HL-60 (cell line): ENCODE measurements at regions not wholly inside any gene's neighbourhood (a gene's known extent, or its start where the extent isn't known, plus 50 kb on each side); places are given as distances from the start of the nearest gene placed in this dataset.

Experiments used
- DNase-seq, 2 experiments: peaks; one replicate each; pipeline ENCODE4 v3.0.0-alpha.2; 2010 to 2020; ENCODE audit warnings: low read depth in 1 of 2, low spot score in 1 of 2
- H3K27ac ChIP-seq: fragments of 250-450 bp; sonication (Bioruptor Pico); replicated peaks from 2 replicates; pipeline ENCODE4 v1.5.1; 2020; ENCODE audit warnings: mild to moderate bottlenecking, moderate library complexity
- H3K27me3 ChIP-seq: fragments of 250-450 bp; sonication (Bioruptor Pico); 2 replicates; pipeline ENCODE4 v1.5.1; 2021; ENCODE audit warnings: mild to moderate bottlenecking, moderate library complexity; ENCODE audit not compliant: insufficient read depth, poor library complexity, severe bottlenecking
- H3K4me3 ChIP-seq: replicated peaks from 2 replicates; pipeline ENCODE4 v1.5.1; 2011; ENCODE audit warnings: mild to moderate bottlenecking, control low read depth, low read length; ENCODE audit not compliant: insufficient read depth
- CTCF ChIP-seq: IDR thresholded peaks from one replicate; pipeline ENCODE4 v1.5.1; 2011; ENCODE audit warnings: low read length, control low read depth, inconsistent platforms; ENCODE audit not compliant: insufficient read depth
- GABPA ChIP-seq: IDR thresholded peaks from 2 replicates; pipeline ENCODE4 v1.6.1; 2012; ENCODE audit warnings: low read depth
- POLR2AphosphoS5 ChIP-seq: IDR thresholded peaks from 2 replicates; pipeline ENCODE4 v1.6.1; 2012; ENCODE audit warnings: low read depth
- REST ChIP-seq: IDR thresholded peaks from 2 replicates; pipeline ENCODE4 v1.6.1; 2012; ENCODE audit warnings: low read depth; ENCODE audit not compliant: insufficient replicate concordance
- SPI1 ChIP-seq: IDR thresholded peaks from 2 replicates; pipeline ENCODE4 v1.6.1; 2012; ENCODE audit warnings: low read depth, mild to moderate bottlenecking, borderline replicate concordance

GRCh38 chr21:28444111-28444510, 548.6 kb downstream of the LTN1 start:
- DNase-seq = no peak
- no peaks in the 10 kb centered on the region for H3K27me3 ChIP-seq
- no peak overlapping the region for H3K27ac ChIP-seq
- TF ChIP-seq GABPA (no peak), CTCF (no peak), POLR2AphosphoS5 (no peak), REST (no peak), SPI1 (no peak)
- H3K4me3 ChIP-seq = no peak overlapping the region

DNA sequence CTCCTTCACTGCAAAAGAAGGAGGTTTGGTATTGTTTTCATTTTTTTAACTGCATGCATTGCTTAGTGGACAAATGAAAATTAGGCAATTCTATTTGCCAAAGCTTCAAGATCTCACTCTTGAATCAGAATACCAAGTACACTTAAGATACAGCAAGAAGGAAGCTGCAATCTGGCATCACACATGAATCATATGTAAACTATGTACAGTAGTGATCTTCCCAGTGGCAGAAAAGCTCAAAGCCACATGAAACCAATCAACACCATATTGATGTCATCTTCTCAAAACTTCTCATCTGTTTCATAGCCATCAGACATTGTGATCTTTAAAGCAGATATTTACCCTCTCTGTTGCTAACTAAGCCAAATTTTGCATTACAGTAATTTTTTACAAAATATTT, 550.1 kb downstream of the LTN1 start:
- H3K27me3 ChIP-seq = no peaks in the 10 kb centered on the region
- TF ChIP-seq GABPA (no peak), REST (no peak), POLR2AphosphoS5 (no peak), CTCF (no peak), SPI1 (no peak)
- no peak overlapping the region for H3K27ac ChIP-seq
- no peak overlapping the region for H3K4me3 ChIP-seq
- DNase-seq = no peak

GRCh38 chr21:28442085-28442484, 550.6 kb downstream of the LTN1 start:
- Histone ChIP-seq H3K27ac (no peak overlapping the region), H3K27me3 (no peaks in the 10 kb centered on the region), H3K4me3 (no peak overlapping the region)
- DNase-seq = no peak
- TF ChIP-seq REST (no peak), GABPA (no peak), POLR2AphosphoS5 (no peak), SPI1 (no peak), CTCF (no peak)
